CD4-positive, alpha-beta T cell (primary cell): ENCODE measurements at regions not wholly inside any gene's neighbourhood (a gene's known extent, or its start where the extent isn't known, plus 50 kb on each side); places are given as distances from the start of the nearest gene placed in this dataset.

ENCODE experiments used
- ATAC-seq: fragments of 200-7000 bp; cut with Tn5 transposase; one replicate; pipeline ENCODE4 v1.10.0; 2022; ENCODE audit warnings: mild to moderate bottlenecking; ENCODE audit not compliant: poor library complexity
- CTCF ChIA-PET: fragments of 350-600 bp; sonication (Branson Sonifier 250); formaldehyde crosslinking; loops from one replicate; lab custom pipeline; 2021; ENCODE audit warnings: antibody characterized with exemption, inconsistent platforms; lab: Charles Lee
- POLR2A ChIA-PET: fragments of 350-600 bp; sonication (Branson Sonifier 250); formaldehyde crosslinking; loops from one replicate; lab custom pipeline; 2021; ENCODE audit warnings: antibody characterized with exemption, inconsistent platforms; lab: Charles Lee
- DNase-seq, 14 experiments: peaks; one replicate each; pipeline ENCODE4 v3.0.0-alpha.2; 2013 to 2020; ENCODE audit warnings: mixed read lengths in 2 of 14
- H3K27ac ChIP-seq, 2 donors: one replicate each; pipeline versions ENCODE4 v1.5.1 to v1.7.0; 2013; ENCODE audit warnings: low read length in 2 of 2, low read depth in 1 of 2, mild to moderate bottlenecking in 1 of 2
- H3K27me3 ChIP-seq, 2 experiments: 1 replicate in 1 of 2; 2 replicates in 1 of 2; pipeline versions ENCODE4 v1.6.1 to v1.7.0; 2013; ENCODE audit warnings: low read length in 2 of 2, control low read depth in 1 of 2, mild to moderate bottlenecking in 1 of 2, moderate library complexity in 1 of 2; ENCODE audit not compliant: insufficient read depth in 2 of 2, control insufficient read depth in 1 of 2
- H3K36me3 ChIP-seq: one replicate; pipeline ENCODE4 v1.6.1; 2013; ENCODE audit warnings: low read length, control low read depth; ENCODE audit not compliant: insufficient read depth
- H3K4me1 ChIP-seq: one replicate; pipeline ENCODE4 v1.6.1; 2013; ENCODE audit warnings: low read length, control low read depth; ENCODE audit not compliant: insufficient read depth
- H3K4me3 ChIP-seq: one replicate; pipeline ENCODE4 v1.5.1; 2013; ENCODE audit warnings: mild to moderate bottlenecking, low read length, moderate library complexity
- H3K9me3 ChIP-seq, 2 experiments: 1 replicate in 1 of 2; 2 replicates in 1 of 2; pipeline versions ENCODE4 v1.6.1 to v1.7.0; 2013; ENCODE audit warnings: low read length in 2 of 2, mild to moderate bottlenecking in 2 of 2, control low read depth in 1 of 2, moderate library complexity in 1 of 2; ENCODE audit not compliant: control insufficient read depth in 1 of 2, insufficient read depth in 1 of 2
- H3K27ac Mint-ChIP-seq: one replicate; pipeline ENCODE4 v1.8.0; 2020; ENCODE audit warnings: mixed read lengths
- H3K27me3 Mint-ChIP-seq: one replicate; pipeline ENCODE4 v1.8.0; 2021; ENCODE audit warnings: mixed read lengths
- H3K36me3 Mint-ChIP-seq: one replicate; pipeline ENCODE4 v1.8.0; 2021; ENCODE audit warnings: low read depth, mixed read lengths
- H3K4me1 Mint-ChIP-seq: one replicate; pipeline ENCODE4 v1.8.0; 2021; ENCODE audit warnings: low read depth, mixed read lengths
- H3K4me3 Mint-ChIP-seq: one replicate; pipeline ENCODE4 v1.8.0; 2020; ENCODE audit warnings: mild to moderate bottlenecking, mixed read lengths
- H3K9me3 Mint-ChIP-seq: one replicate; pipeline ENCODE4 v1.8.0; 2020; ENCODE audit warnings: mixed read lengths
- CTCF ChIP-seq: fragments of 200-600 bp; IDR thresholded peaks from one replicate; pipeline ENCODE4 v1.8.0; 2022; ENCODE audit warnings: antibody characterized with exemption, mild to moderate bottlenecking
- intact Hi-C, 2 experiments: fragments of 100-400 bp; cut with DNase I in 1 of 2; cut with micrococcal nuclease in 1 of 2; formaldehyde crosslinking; loops; one replicate each; pipeline versions ENCODE4 v1.15.1 to v1.9.0; 2023 to 2025; cut with DNase I, micrococcal nuclease

DNA sequence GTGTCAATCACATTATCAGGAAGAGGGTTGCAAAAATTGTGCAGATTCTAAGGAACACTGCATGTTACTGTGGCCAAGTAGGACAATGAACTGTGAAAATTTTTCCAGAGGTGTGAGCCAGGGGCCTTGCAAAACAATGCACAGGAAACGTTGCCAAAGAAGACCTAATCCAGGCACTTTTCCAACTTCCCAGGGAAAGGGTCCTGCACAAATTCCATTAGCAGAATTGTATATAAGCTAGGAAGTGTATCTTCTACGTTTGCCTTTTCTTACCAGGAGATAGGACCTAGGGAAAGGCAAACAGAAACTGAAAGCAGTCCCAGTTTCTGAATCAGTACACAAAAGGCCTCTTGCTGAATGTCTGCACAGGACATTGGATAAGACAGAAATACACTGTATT is 1888.3 kb upstream of the CELF4 start:
- ChIA-PET CTCF (no interaction called here), POLR2A (no interaction called here)
- H3K36me3 ChIP-seq = no peaks in the 10 kb centered on the region
- no peaks in the 10 kb centered on the region for H3K4me1 ChIP-seq
- ATAC-seq (no peak), DNase-seq (no peak)
- TF ChIP-seq CTCF = no peak
- no peaks in the 10 kb centered on the region for H3K27me3 ChIP-seq
- Mint-ChIP-seq H3K4me3 (no peak overlapping the region), H3K9me3 (peaks cover 2% of the 10 kb centered on the region), H3K27me3 (no peaks in the 10 kb centered on the region), H3K36me3 (no peaks in the 10 kb centered on the region), H3K27ac (no peak overlapping the region), H3K4me1 (peaks cover 9% of the 10 kb centered on the region)
- H3K27ac ChIP-seq = no peak overlapping the region
- intact Hi-C loops = no loop called here
- no peak overlapping the region for H3K4me3 ChIP-seq
- no peaks in the 10 kb centered on the region for H3K9me3 ChIP-seq

GRCh38 chr18:39453356-39453755 is 1887.8 kb upstream of the CELF4 start:
- Histone ChIP-seq H3K9me3 (no peaks in the 10 kb centered on the region), H3K27me3 (no peaks in the 10 kb centered on the region), H3K27ac (no peak overlapping the region), H3K36me3 (no peaks in the 10 kb centered on the region), H3K4me3 (no peak overlapping the region), H3K4me1 (no peaks in the 10 kb centered on the region)
- ChIA-PET POLR2A (interaction anchor here (0.6 kb wide), 1 partner anchor 1357 kb away, joined by 3 read pairs; no protein-coding TSS in a partner anchor), CTCF (no interaction called here)
- DNase-seq (no peak), ATAC-seq (no peak)
- intact Hi-C loops = no loop called here
- Mint-ChIP-seq H3K4me1 (peaks cover 9% of the 10 kb centered on the region), H3K27ac (no peak overlapping the region), H3K4me3 (no peak overlapping the region), H3K36me3 (no peaks in the 10 kb centered on the region), H3K9me3 (peaks cover under 1% of the 10 kb centered on the region), H3K27me3 (no peaks in the 10 kb centered on the region)
- no peak for TF ChIP-seq CTCF

DNA sequence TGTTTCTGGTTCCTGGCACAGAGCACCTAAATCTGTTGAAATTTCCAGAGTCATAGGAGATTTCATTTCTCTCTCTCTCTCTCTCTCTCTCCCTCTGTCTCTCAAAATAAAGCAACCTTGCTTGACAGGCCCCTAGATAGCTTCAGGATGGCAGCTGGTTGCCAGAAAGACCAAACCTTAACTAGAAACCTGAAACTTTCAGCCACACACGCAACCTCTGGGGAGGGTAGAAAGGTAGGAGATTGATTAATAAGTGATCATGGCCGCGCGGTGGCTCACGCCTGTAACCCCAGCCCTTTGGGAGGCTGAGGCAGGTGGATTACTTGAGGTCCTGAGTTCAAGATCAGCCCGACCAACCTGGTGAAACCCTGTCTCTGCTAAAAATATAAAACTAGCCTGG is 1885.4 kb upstream of the CELF4 start:
- H3K36me3 ChIP-seq = no peaks in the 10 kb centered on the region
- Mint-ChIP-seq H3K4me1 (peaks cover 9% of the 10 kb centered on the region), H3K36me3 (no peaks in the 10 kb centered on the region), H3K27ac (no peak overlapping the region), H3K4me3 (no peak overlapping the region), H3K9me3 (peaks cover 7% of the 10 kb centered on the region), H3K27me3 (no peaks in the 10 kb centered on the region)
- no peak overlapping the region for H3K4me3 ChIP-seq
- H3K4me1 ChIP-seq = no peaks in the 10 kb centered on the region
- no peak for TF ChIP-seq CTCF
- ChIA-PET POLR2A (interaction anchor here (1.3 kb wide), 1 partner anchor 10 kb away, joined by 3 read pairs; no protein-coding TSS in a partner anchor), CTCF (no interaction called here)
- H3K27me3 ChIP-seq = no peaks in the 10 kb centered on the region
- no peak for DNase-seq
- H3K27ac ChIP-seq = no peak overlapping the region
- intact Hi-C loops = no loop called here
- no peak for ATAC-seq
- H3K9me3 ChIP-seq = no peaks in the 10 kb centered on the region
